ENCODE measurements at regions not wholly inside any gene's neighbourhood (a gene's known extent, or its start where the extent isn't known, plus 50 kb on each side); places are given as distances from the start of the nearest gene placed in this dataset.

- Histone ChIP-seq H3K4me3 (no peak overlapping the region), H3K27ac (no peak overlapping the region), H3K9me3 (no peaks in the 10 kb centered on the region), H3K36me3 (no peaks in the 10 kb centered on the region), H3K27me3 (no peaks in the 10 kb centered on the region), H3K4me1 (no peaks in the 10 kb centered on the region)
- TF ChIP-seq POLR2AphosphoS5 (IDR thresholded peaks at IDR 0.05), result no peak
- no peak for TF ChIP-seq CTCF (IDR thresholded peaks at IDR 0.05)
- TF ChIP-seq EP300 (IDR thresholded peaks at IDR 0.05; ENCODE audit: low read depth), result no peak
- in situ Hi-C loops (cut with MboI; ENCODE audit: low pct_ligation_motif_present in 1 of 4, low pct_unique_long_range_greater_than_20kb in 1 of 4, low sequenced_read_pairs in 3 of 4), result loop anchor here in 1 of 4 donors (25.0 kb wide), 1 partner anchor 108 kb away; no protein-coding TSS in a partner anchor
- intact Hi-C loops (cut with DNase I; ENCODE audit: low total_unique reads), result no loop called here
- no peak for DNase-seq
- WGBS, 2 donors (ENCODE audit: low coverage in 1 of 2), result 75 to 78% methylated on average over 2 of the region's 2 CpGs
These were observed 484.0 kb upstream of the IZUMO3 start for GRCh38 chr9:25029743-25030142.

- H3K27me3 ChIP-seq, result no peaks in the 10 kb centered on the region
- no peaks in the 10 kb centered on the region for H3K4me1 ChIP-seq
- TF ChIP-seq POLR2AphosphoS5 (IDR thresholded peaks at IDR 0.05) (no peak), CTCF (IDR thresholded peaks at IDR 0.05) (no peak), EP300 (IDR thresholded peaks at IDR 0.05; ENCODE audit: low read depth) (no peak), POLR2A (IDR thresholded peaks at IDR 0.05) (no peak)
- intact Hi-C loops (cut with DNase I; ENCODE audit: low total_unique reads) (no loop called here), in situ Hi-C loops (cut with MboI; ENCODE audit: low pct_ligation_motif_present in 1 of 4, low pct_unique_long_range_greater_than_20kb in 1 of 4, low sequenced_read_pairs in 3 of 4) (loop anchor here in 1 of 4 donors (25.0 kb wide), 1 partner anchor 112 kb away; no protein-coding TSS in a partner anchor)
- peaks cover 0 to 5% of the 10 kb centered on the region in 2 donors for H3K9me3 ChIP-seq
- no peak for DNase-seq
- no peak overlapping the region for H3K27ac ChIP-seq
- no peaks in the 10 kb centered on the region for H3K36me3 ChIP-seq
- WGBS, 2 donors (ENCODE audit: low coverage in 1 of 2), result 70% methylated on average over 9 of the region's 9 CpGs; no CpG with 5 or more reads in 1 of the 2 donors
- H3K4me3 ChIP-seq, result no peak overlapping the region
These were observed 480.0 kb upstream of the IZUMO3 start for GRCh38 chr9:25025686-25026085.

GRCh38 chr9:25025156-25025555, 479.5 kb upstream of the IZUMO3 start:
- no peak for DNase-seq
- intact Hi-C loops (cut with DNase I; ENCODE audit: low total_unique reads), result no loop called here
- no peak overlapping the region for H3K4me3 ChIP-seq
- H3K27ac ChIP-seq, result no peak overlapping the region
- 77 to 83% methylated on average over 1 to 5 of the region's 5 CpGs for WGBS, 2 donors (ENCODE audit: low coverage in 1 of 2)
- H3K36me3 ChIP-seq, result no peaks in the 10 kb centered on the region
- in situ Hi-C loops (cut with MboI; ENCODE audit: low pct_ligation_motif_present in 1 of 4, low pct_unique_long_range_greater_than_20kb in 1 of 4, low sequenced_read_pairs in 3 of 4), result loop anchor here in 1 of 4 donors (25.0 kb wide), 1 partner anchor 112 kb away; no protein-coding TSS in a partner anchor
- H3K4me1 ChIP-seq, result no peaks in the 10 kb centered on the region
- H3K9me3 ChIP-seq, result peaks cover 0 to 6% of the 10 kb centered on the region in 2 donors
- TF ChIP-seq POLR2AphosphoS5 (IDR thresholded peaks at IDR 0.05) (no peak), EP300 (IDR thresholded peaks at IDR 0.05; ENCODE audit: low read depth) (no peak), POLR2A (IDR thresholded peaks at IDR 0.05) (no peak), CTCF (IDR thresholded peaks at IDR 0.05) (no peak)
- no peaks in the 10 kb centered on the region for H3K27me3 ChIP-seq

GRCh38 chr9:25017779-25018178, 472.1 kb upstream of the IZUMO3 start:
- 90 to 93% methylated on average over 1 of the region's 1 CpG for WGBS, 2 donors (ENCODE audit: low coverage in 1 of 2)
- Histone ChIP-seq H3K4me1 (no peaks in the 10 kb centered on the region), H3K9me3 (peaks cover 0 to 6% of the 10 kb centered on the region in 2 donors), H3K27me3 (no peaks in the 10 kb centered on the region), H3K27ac (no peak overlapping the region), H3K36me3 (no peaks in the 10 kb centered on the region), H3K4me3 (no peak overlapping the region)
- in situ Hi-C loops (cut with MboI; ENCODE audit: low pct_ligation_motif_present in 1 of 4, low pct_unique_long_range_greater_than_20kb in 1 of 4, low sequenced_read_pairs in 3 of 4), result loop anchor here in 1 of 4 donors (25.0 kb wide), 1 partner anchor 105 kb away; no protein-coding TSS in a partner anchor
- intact Hi-C loops (cut with DNase I; ENCODE audit: low total_unique reads), result no loop called here
- no peak for DNase-seq
- TF ChIP-seq EP300 (IDR thresholded peaks at IDR 0.05; ENCODE audit: low read depth) (no peak), POLR2AphosphoS5 (IDR thresholded peaks at IDR 0.05) (no peak), POLR2A (IDR thresholded peaks at IDR 0.05) (no peak), CTCF (IDR thresholded peaks at IDR 0.05) (no peak)

Measured in transverse colon (tissue), 4 donors.